ENCODE measurements at regions not wholly inside any gene's neighbourhood (a gene's known extent, or its start where the extent isn't known, plus 50 kb on each side); places are given as distances from the start of the nearest gene placed in this dataset.

DNA sequence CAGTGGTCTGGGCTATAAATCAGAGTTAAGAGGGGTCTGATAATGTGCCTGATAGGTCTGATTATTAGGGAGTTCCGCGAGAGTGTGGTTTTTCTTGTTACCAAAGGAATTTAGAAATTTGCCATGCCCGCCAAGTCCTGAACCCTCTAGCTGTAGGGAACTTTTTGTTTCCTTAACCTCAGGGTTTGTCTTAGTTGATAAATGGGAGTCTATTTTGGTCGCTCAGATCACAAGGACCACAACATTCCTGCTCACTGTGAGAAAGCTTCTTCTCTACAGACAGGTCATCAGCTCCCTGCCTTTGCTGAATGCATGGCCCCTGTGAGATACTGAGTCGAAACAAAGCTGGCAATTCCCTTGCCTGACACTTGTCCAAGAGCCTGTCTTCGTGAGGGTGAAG, 497.8 kb downstream of the HS3ST4 start:
- no peak for DNase-seq

DNA sequence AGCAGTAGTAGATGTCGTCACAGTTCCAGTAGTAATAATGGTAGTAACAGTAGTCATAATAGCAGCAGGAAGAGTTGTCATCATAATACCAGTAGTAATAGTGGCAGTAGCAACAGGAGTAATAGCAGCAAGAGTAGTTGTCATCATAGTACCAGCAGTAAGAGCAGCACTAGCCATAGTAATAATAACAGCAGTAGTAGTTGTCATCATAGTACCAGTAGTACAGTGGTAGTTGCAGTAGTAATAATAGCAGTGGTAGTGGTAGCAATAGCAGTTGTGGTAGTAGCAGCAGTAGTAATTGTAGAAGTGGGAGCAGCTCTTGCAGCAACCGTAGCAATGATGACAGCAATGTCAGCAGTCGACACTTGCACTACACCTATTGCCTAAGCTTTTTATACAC, 502.8 kb downstream of the HS3ST4 start:
- no peak for DNase-seq

DNA sequence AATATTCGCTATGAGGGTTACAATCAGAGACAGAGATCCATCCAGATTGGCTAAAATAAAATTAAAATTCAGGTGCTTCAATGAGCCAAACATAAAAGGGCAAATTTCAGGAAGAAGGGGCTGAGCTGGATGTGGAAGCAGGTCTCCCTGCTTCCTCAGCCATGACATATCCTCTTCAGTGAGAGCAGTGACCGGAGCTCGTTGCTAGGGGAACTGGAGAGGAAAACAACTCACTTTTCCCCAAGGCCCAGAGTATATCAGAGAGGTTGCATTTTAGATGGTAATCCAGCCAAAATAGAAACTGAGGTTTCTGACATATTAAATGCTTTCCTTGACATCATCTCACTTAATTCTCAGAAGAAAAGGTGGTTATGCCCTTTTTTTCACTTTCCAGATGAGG, 503.5 kb downstream of the HS3ST4 start:
- no peak for DNase-seq

DNA sequence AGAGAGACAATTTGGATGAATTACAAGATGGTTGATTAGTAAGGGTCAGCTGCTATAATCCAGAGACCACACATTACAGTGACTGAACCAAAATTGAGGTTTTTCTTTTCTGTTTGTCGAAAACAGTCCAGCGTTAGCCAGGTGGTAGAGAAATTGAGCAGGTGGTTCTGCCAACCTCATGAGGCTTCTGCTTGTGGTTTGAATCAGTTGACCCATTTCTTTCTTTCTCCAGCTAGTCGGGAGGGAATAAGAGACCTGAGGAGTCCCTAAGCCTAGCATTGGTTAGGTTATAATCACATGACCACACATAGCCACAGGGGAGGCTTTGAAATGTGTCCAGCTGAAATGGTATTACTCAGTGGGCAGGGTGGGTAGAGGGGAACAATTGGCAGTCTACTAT, 504.6 kb downstream of the HS3ST4 start:
- no peak for DNase-seq

DNA sequence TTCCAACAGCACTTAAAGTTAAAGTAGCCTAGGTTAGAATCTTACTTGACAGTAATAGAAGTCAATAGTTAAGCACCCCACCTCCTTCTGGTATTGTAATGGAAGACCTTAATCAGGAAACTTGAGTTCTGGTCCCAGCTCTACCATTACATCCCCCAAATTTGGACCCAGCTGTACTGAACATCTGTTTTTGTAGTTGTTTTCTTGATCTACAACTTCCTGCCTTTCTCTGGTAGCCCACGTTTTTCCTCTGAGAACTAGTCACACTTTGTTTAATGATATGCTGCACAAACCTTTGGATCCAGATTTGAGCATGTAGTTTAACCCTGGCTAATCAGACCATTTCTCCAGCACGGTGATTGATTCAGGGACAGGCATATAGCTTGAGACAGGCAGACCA, 505.0 kb downstream of the HS3ST4 start:
- DNase-seq: no peak

DNA sequence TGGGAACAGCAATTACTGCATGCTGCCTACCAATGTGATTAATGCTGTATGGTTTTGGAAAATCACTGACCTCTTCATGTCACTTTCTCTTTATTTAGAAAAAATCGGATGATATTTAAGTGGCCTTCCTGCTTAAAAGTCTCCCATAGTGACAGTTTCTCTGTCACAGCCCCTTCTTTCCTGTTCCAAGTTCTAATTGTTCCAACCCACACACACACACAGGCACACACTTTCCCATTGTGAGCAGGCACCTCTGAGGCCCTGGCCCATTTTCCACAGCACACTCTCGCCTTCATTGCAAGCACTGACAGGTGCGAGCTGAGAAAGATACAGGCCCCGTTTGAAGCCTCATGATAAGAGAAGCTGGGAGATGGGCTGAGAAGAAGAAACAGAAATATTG, 505.9 kb downstream of the HS3ST4 start:
- no peak for DNase-seq

DNA sequence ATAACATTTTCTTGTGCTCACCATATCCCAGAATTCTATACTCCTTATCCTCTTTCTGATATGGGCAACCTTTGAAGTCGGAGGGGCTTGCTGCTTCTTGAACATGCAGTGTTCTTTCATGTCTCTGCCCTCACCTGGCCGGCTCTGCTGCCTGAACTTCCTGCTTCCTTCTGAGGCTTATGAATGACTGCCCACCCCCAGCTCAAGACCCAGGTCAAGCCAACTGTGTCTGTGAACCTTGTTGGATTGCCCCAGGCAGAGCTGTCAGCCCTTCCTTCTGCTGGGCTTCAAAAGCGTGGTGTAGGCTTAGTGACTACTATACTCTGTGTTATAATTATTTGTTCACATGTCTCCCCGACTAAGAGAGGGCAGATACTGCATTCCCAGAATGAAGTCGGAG, 506.5 kb downstream of the HS3ST4 start:
- DNase-seq: no peak

DNA sequence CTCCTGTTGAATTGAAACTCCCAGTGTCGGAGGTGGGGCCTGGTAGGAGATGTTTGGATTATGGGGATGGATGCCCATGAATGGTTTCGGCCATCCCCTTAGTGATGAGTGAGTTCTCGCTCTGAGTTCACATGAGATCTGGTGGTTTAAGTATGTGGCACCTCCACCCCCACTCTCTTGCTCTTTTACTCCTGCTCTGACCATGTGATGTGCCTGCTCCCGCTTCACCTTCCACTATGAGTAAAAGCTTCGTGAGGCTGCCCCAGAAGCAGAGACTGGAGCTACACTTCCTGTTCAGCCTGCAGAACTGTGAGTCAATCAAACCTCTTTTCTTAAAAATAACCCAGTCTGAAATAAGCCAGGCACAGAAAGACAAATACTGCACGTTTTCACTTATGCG, 512.4 kb downstream of the HS3ST4 start:
- no peak for DNase-seq

DNA sequence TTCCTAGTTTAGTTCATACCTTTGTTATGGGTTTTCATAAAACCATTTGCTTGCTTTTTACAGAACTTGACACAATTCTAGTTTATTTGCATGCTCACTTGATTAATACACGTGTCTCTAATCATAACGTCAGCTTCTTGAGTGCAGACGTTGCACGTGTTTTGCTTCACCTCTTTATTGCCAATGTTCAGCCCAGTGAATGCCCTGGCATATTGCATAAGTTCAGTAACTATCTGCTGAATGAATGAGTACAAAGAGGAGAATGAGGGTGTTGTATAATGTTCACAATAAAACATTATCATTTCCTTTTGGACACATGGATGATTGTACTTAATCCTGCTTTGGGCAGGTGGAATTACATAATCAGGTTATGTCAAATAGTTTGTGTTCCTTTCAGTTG, 519.8 kb downstream of the HS3ST4 start:
- DNase-seq: no peak

DNA sequence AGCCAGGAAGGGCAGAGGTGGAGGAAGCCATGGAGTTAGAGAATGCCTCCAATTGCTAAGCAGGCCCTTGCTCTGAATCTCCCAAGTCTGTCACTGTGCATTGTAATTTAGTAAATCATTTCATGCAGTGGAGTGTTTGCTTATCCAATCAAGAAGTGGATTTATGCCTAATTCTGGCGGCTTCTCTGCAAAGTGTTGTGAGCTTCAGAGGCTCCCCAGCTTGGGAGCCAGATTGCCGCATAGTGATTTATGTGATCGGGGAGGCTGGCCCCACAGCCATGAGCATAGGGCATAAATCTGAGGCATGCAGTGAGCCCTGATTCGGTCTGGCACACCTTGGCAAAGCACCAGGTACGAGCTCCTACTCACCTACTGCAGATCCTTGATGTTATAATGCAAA, 520.8 kb downstream of the HS3ST4 start:
- DNase-seq: no peak

DNA sequence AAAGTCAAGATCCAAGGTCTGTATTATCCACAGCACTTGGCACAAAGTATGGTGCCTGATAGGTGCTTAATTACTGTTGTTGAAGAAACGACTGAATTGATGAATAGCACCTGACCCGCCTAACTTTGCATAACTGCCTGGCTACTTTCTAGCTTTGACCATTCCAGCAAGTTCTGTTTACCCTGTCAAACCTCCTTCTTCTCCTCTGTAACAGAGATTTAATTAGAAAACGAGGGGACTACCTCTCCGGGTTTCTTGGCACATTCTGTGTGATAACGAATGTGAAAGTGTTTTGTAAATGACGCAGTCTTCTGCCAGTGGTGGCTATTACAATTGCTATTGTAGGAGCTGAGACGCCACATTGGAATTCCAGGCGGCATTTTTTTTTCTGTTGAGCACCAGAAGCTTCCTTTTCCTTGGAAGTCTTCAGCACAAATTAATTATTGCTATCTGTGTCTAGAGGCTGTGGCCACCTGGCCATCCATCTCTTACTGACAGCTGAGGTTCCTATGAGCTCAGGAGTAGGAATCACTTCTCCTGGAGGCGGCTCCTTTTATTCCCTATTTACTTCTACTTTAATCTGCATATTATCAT, 522.9 kb downstream of the HS3ST4 start:
- no peak for DNase-seq

DNA sequence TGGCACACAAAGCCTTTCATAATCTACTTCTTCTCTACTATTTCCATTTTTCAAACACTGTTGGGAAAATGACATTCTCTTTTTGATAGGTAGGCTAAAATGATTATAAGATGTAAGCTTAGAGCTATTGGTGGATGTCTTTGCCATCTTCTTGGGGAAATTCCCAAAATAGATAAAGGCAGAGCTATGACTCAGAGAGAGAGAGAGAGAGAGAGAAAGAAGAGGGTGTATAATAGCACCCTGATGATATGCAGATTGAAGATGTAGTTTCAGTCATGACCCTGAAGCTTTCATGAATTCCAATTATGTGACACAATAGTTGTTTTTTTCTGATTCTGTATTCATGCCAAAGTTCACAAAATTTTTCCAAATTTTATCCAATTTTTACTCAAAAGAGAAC, 529.1 kb downstream of the HS3ST4 start:
- DNase-seq: no peak

DNA sequence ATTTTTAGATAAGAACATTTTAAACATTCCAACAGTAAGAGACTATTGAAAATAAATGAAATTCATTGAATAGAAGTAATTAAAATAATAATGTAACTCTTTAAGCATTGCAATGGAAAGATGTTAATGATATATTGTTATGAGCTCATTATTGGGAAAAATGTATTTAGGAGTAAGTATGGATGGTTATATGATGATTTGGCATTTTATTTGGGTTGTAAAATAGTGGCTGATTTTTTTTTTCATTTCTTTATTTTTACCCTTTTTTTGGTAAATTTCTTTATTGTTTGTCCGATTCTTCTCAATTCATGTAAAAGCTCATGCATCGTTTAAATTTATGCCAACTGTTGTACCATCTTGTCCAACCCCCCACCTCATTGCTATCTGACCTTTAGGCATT, 539.9 kb downstream of the HS3ST4 start:
- no peak for DNase-seq

DNA sequence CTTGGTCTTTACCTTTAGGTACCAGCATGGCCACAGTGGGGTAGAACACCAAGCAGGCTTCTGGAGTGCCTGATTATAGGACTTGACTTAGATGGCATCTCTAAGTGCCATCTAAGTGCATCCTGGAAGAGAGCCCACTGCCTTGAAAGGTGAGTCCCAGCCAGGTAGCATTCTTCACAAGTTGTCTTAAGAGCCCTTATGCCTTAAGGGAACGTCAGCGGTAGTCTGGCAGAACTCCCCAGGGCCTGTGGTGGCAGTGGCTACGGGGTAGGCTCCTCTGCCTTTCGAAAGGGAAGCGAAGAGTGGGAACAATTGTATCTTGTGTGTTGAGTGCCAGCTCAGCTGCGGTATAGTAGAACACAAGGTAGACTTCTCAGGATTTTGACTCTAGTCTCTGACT, 549.0 kb downstream of the HS3ST4 start:
- no peak for DNase-seq

DNA sequence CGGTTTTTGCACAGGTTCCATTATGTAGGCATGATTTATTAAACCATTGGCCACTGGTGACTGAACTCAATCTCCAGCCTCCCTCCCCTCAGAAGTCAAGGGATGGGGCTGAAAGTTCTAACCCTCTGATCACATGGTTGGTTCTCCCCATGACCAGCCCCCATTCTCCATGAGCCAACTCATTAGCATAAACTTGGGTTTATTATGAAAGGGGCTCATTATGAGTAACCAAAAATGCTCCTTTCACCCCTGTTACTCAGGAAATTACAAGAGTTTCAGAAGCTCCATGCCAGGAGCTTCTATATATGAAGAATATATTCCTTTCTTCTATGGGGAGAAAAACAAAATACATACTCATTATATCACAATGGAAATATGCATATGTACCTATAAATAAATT, 555.3 kb downstream of the HS3ST4 start:
- DNase-seq: no peak

DNA sequence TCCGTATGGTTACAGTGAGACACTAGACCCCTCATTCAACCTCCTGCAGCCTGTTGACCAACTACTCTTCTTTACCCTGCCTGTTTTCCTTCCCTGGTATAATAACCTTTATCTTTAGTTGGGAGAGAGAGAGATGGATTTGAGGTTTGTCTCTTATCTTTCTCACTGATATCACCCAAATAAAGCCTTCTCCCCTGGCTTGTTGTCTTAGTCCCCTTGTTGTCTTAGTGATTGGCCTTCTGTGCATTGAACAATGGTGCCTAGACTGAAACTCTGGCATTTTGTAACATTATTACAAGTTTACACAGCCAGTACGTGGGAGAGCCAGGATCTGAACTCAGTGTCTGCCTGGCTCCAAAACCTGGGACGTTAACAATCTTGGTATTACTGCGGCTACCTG, 560.8 kb downstream of the HS3ST4 start:
- no peak for DNase-seq

DNA sequence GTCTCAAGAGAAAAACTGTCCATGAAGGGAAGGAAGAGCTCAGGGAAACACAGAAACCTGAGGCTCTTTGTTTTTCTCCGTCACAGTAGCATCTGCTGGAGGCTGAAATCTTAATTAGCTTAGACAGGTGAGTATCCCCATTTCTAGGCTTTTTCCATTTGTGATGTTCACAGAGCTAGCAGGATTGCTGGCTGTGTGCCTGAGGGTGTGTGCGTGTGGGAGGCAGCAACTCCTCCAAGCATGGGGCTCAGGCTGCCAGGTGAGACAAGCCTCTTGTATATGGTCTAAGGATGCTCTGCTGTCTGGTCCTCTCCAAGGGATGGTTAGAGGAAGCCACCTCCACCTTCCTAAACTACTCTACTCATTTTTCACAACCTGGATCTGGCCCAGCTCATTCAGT, 569.9 kb downstream of the HS3ST4 start:
- no peak for DNase-seq

DNA sequence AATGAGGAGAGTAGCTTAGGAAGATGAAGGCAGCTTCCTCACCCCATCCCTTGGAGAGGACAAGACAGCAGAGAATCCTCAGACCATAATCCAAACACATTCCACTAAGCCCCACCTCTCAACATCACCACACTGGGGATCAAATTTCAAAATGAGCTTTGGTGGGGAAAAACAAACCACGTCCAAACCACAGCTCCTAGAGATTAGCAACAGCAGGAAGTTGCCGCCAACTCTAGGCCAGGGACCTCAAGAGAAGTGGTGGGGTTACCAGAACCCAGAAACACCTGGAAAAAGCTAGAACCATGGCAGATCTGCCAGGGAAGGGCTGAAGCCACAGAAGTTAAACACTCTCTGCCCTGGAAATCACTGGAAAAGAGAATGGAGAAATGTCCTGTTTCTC, 571.6 kb downstream of the HS3ST4 start:
- no peak for DNase-seq

DNA sequence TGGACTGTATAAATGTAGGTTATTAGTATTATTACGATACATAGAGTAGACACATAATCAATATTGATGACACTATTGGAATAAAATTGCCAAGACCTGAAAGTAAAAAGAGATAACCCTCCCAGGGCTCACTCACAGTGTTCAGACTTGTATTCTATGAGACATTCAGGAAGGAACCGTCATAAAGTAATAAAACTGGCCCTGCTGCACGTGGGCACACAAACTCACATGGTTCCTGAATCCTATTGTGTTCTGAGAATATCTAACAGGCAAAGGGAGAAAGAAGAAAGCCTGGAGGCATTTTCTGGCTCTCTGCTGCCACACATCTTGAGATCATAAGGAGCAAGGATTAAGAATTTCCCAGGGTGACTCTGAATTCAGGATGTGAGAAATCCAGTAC, 575.9 kb downstream of the HS3ST4 start:
- DNase-seq: no peak

DNA sequence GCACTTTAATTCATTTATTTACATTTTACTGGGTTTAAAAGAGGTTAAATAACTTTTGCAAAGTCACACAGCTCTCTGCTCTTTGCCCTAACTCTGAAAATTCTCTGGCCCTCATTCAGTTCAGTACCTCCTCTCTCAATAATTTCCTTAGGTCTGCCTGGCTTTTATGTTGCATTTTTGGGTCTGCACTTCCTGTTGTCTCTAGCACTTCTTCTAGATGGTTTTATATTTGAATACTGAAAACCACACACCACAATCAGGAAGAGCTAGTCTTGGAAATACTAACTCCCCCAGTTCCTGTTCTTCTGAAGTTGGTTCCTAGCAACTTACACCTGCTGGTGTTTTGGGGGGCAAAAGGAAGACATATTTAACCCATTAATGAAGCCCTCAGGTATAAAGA, 577.9 kb downstream of the HS3ST4 start:
- no peak for DNase-seq

DNA sequence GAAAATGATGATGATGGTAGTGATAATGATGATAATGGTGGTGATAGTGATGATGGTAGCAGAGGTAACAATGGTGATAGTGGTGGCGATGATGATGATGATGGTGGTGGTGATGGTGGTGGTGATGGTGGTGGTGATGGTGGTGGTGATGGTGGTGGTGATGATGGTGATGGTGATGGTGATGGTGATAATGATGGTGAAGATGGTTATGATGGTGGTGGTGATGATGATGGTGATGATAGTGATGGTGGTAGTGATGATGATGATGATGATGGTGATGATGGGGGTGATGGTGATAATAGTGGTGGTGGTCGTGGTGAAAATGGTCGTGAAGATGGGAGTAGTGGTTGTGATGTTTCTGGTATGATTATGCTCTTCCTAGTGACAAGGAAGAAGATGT, 581.8 kb downstream of the HS3ST4 start:
- DNase-seq: no peak

DNA sequence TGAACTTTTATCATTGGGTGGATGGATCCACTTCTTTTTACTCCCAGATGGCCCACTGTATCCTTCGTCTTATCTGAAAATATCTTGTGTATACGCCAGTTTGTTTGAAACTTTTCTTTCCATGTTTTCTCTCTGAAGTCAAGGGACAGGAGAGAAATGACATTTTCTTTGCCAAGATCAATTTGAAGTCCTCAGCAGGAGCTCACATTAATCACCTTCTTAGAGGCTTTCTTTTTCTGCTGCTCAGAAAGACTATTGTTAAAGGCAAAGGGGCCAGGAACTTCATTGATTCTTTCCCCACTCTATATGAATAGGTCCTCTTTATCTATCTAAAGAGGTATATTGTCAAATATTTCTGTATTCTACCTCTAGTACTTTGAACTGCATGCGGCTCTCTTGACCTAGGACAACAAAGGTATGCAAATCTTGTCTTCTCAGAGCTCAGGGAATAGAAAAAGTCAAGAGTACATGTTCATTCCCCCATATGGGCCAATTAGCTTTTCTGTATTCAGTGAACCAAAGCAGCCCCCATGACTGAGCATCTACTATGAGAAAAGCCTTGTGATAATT, 583.3 kb downstream of the HS3ST4 start:
- no peak for DNase-seq

DNA sequence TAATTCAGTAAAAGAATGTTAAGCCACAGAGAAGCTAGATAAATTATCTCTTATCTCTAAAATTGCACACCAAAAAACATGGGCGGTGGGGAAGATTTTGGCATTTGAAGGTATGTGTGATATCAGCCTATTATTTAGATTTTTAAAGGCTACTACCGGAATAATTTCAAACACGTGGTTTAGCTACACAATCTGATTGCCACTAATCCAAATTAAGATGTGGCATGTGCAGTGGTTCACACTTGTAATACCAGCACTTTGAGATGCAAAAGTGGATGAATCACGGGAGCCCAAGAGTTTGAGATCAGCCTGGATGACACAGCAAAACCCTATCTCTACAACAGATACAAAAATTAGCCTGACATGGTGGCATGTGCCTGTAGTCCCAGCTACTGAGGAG, 584.5 kb downstream of the HS3ST4 start:
- DNase-seq: no peak

DNA sequence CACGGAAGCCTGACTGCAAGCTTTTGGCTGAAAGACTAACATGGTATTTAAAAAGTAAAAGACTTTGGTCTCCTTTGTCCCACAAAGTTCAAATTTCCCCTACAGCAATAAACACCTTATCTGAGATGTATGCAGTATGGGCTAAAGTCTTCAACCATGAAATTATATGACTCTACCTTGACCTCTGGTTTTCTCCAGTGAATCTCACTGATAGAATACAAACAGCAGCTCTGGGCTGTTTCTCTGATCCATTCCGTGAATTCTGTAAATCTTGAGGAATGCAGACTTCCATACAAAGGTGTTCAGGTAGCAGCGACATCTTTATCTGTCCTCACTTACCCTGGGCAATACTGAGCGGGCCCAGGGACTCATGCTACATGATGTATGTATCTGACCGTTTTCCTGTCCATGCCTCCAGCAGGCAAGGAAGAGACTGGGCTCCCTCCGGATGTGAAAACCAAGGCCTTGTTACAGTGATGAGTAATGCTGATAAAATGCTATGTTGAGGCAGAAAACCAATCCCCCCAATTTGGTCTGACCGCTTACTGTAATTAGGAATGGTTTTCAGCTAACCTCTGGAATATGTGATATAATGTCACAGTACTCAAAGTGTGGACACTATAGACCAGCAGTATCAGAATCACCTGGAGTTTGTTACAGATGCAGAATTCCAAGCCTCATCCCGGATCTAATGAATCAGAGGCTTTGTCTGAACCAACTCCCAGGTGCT, 589.8 kb downstream of the HS3ST4 start:
- DNase-seq: no peak
